ENCODE measurements at regions not wholly inside any gene's neighbourhood (a gene's known extent, or its start where the extent isn't known, plus 50 kb on each side); places are given as distances from the start of the nearest gene placed in this dataset.

- no peak overlapping the region for H3K9ac ChIP-seq (ENCODE audit: insufficient read depth in 1 of 2, low read depth in 2 of 2, low read length in 2 of 2)
- no peaks in the 10 kb centered on the region for H3K9me3 ChIP-seq (replicated peaks; ENCODE audit: control insufficient read depth, insufficient read depth, low read depth, low read length)
- FAIRE-seq (no peak), DNase-seq (ENCODE audit: extremely low read depth in 1 of 4, low spot score in 3 of 4) (no peak), ATAC-seq (no peak)
- H3K9me1 ChIP-seq (ENCODE audit: control insufficient read depth, insufficient read depth, low read length), result no peaks in the 10 kb centered on the region
- no peaks in the 10 kb centered on the region for H3K36me3 ChIP-seq (ENCODE audit: control insufficient read depth, insufficient read depth, low read length)
- no peak overlapping the region for H3K4me3 ChIP-seq
- in situ Hi-C loops (cut with MboI) (no loop called here), intact Hi-C loops (cut with micrococcal nuclease) (no loop called here)
- no peak for TF ChIP-seq ZBTB2 (IDR thresholded peaks at IDR 0.05)
- TF ChIP-seq KLF6 (CRISPR knock-in tag; IDR thresholded peaks at IDR 0.05; ENCODE audit: borderline replicate concordance), result no peak
- TF ChIP-seq HNRNPK (IDR thresholded peaks at IDR 0.05; ENCODE audit: low read depth, low read length, poor library complexity, severe bottlenecking), result no peak
- peaks cover 0 to 6% of the 10 kb centered on the region in 2 experiments; a peak in 2 of 5 replicates for H3K27me3 ChIP-seq (ENCODE audit: control insufficient read depth in 2 of 2, insufficient read depth in 2 of 2, low read length in 2 of 2)
- BruUV-seq (replicated peaks), result no TSS peak
- H3K4me2 ChIP-seq (ENCODE audit: insufficient read depth, low read length), result no peak overlapping the region
- H4K20me1 ChIP-seq (replicated peaks; ENCODE audit: control insufficient read depth, insufficient read depth, low read length), result no peaks in the 10 kb centered on the region
- no peak overlapping the region for H3K27ac ChIP-seq (ENCODE audit: extremely low read depth, low read depth, low read length)
- H3K4me1 ChIP-seq (replicated peaks in 1 of 2; ENCODE audit: control insufficient read depth in 2 of 2, insufficient read depth in 2 of 2, low read length in 2 of 2), result peaks cover 0 to 1% of the 10 kb centered on the region in 2 experiments; a peak in 1 of 5 replicates
- ChIA-PET CTCF (ENCODE audit: low intra/inter-chr PET ratio) (no interaction called here), POLR2A (interaction anchor here (0.6 to 1.4 kb wide), 2 partner anchors 510 to 547 kb away, joined by 3 to 5 read pairs; no protein-coding TSS in a partner anchor)
- 38% methylated on average over 3 of the region's 3 CpGs for WGBS (ENCODE audit: insufficient coverage, low coverage, missing lambda C conversion rate)
- no peak overlapping the region for H2AFZ ChIP-seq (ENCODE audit: low read depth, low read length)
- H3K79me2 ChIP-seq (ENCODE audit: control insufficient read depth, insufficient read depth, low read length), result no peaks in the 10 kb centered on the region
These were observed 67.9 kb upstream of the PLXNC1 start for GRCh38 chr12:94080341-94081009.

GRCh38 chr12:94082690-94083089 is 65.7 kb upstream of the PLXNC1 start:
- no peaks in the 10 kb centered on the region for H3K36me3 ChIP-seq (ENCODE audit: control insufficient read depth, insufficient read depth, low read length)
- CTCF ChIA-PET (ENCODE audit: low intra/inter-chr PET ratio), result no interaction called here
- no peak overlapping the region for H3K4me3 ChIP-seq
- in situ Hi-C loops (cut with MboI), result no loop called here
- no peaks in the 10 kb centered on the region for H4K20me1 ChIP-seq (replicated peaks; ENCODE audit: control insufficient read depth, insufficient read depth, low read length)
- H3K79me2 ChIP-seq (ENCODE audit: control insufficient read depth, insufficient read depth, low read length), result no peaks in the 10 kb centered on the region
- H3K4me2 ChIP-seq (ENCODE audit: insufficient read depth, low read length), result no peak overlapping the region
- H2AFZ ChIP-seq (ENCODE audit: low read depth, low read length), result no peak overlapping the region
- peak; percentile 70 for ATAC-seq
- TF ChIP-seq ZNF830 (CRISPR knock-in tag; IDR thresholded peaks at IDR 0.05) (no peak), DIDO1 (tag; IDR thresholded peaks at IDR 0.05; ENCODE audit: low read depth) (no peak), SNAPC5 (CRISPR knock-in tag; IDR thresholded peaks at IDR 0.05) (no peak), CHD2 (IDR thresholded peaks at IDR 0.05; ENCODE audit: low read depth, low read length) (peak; percentile 68)
- no peaks in the 10 kb centered on the region for H3K9me3 ChIP-seq (replicated peaks; ENCODE audit: control insufficient read depth, insufficient read depth, low read depth, low read length)
- POLR2A ChIA-PET, result no interaction called here
- peaks cover 0 to 6% of the 10 kb centered on the region in 2 experiments; a peak in 1 of 5 replicates for H3K27me3 ChIP-seq (ENCODE audit: control insufficient read depth in 2 of 2, insufficient read depth in 2 of 2, low read length in 2 of 2)
- no peak overlapping the region for H3K27ac ChIP-seq (ENCODE audit: extremely low read depth, low read depth, low read length)
- no TSS peak for BruUV-seq (replicated peaks)
- no peaks in the 10 kb centered on the region for H3K9me1 ChIP-seq (ENCODE audit: control insufficient read depth, insufficient read depth, low read length)
- FAIRE-seq, result no peak
- no peaks in the 10 kb centered on the region for H3K4me1 ChIP-seq (replicated peaks in 1 of 2; ENCODE audit: control insufficient read depth in 2 of 2, insufficient read depth in 2 of 2, low read length in 2 of 2)
- H3K9ac ChIP-seq (ENCODE audit: insufficient read depth in 1 of 2, low read depth in 2 of 2, low read length in 2 of 2), result no peak overlapping the region
- 38% methylated on average over 5 of the region's 5 CpGs for WGBS (ENCODE audit: insufficient coverage, low coverage, missing lambda C conversion rate)
- intact Hi-C loops (cut with micrococcal nuclease), result no loop called here
- DNase-seq (ENCODE audit: extremely low read depth in 1 of 4, low spot score in 3 of 4), result no peak

Data from K562 (cell line).